Central memory CD8-positive, alpha-beta T cell (primary cell): ENCODE measurements at regions not wholly inside any gene's neighbourhood (a gene's known extent, or its start where the extent isn't known, plus 50 kb on each side); places are given as distances from the start of the nearest gene placed in this dataset.

Experiments
- ATAC-seq: fragments of 150-1000 bp; cut with Tn5 transposase; replicated peaks from 2 replicates; pipeline ENCODE4 v1.10.0; 2022; ENCODE audit warnings: mild to moderate bottlenecking, moderate FRiP score, moderate number of reproducible peaks; ENCODE audit not compliant: poor library complexity, severe bottlenecking; ENCODE audit errors: extremely low read depth
- DNase-seq, 2 donors: peaks; one replicate each; pipeline ENCODE4 v3.0.0; 2021; ENCODE audit warnings: low spot score in 2 of 2
- H3K27ac Mint-ChIP-seq: one replicate; pipeline ENCODE4 v1.8.0; 2022; ENCODE audit warnings: low read depth, mild to moderate bottlenecking, moderate library complexity, mixed read lengths
- H3K27me3 Mint-ChIP-seq: one replicate; pipeline ENCODE4 v1.8.0; 2022; ENCODE audit warnings: mixed read lengths
- H3K36me3 Mint-ChIP-seq: one replicate; pipeline ENCODE4 v1.8.0; 2022; ENCODE audit warnings: mild to moderate bottlenecking, moderate library complexity, mixed read lengths; ENCODE audit not compliant: insufficient read depth
- H3K4me1 Mint-ChIP-seq: one replicate; pipeline ENCODE4 v1.8.0; 2022; ENCODE audit warnings: mixed read lengths
- H3K4me3 Mint-ChIP-seq: one replicate; pipeline ENCODE4 v1.8.0; 2022; ENCODE audit warnings: mild to moderate bottlenecking, moderate library complexity, mixed read lengths
- H3K9me3 Mint-ChIP-seq: one replicate; pipeline ENCODE4 v1.8.0; 2022; ENCODE audit warnings: mixed read lengths

DNA sequence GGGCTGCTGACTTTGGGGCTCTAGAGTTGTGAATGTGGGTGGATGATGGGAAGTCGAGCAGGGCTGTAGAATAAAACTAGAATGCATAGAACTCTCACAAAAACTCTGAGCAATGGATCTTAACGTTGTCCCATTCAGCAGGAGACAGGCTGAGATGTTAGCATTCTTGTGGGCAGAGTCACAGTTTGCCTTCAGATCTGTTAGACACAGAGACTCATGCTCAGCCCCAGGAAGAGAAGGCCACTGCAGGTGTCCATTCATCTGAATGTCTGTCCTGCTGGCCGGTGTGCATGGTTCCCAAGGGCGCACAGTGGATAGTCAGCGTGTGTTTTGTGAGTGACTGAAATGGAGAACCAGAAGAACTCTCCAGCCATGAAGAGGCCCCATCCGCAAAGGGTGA, 111.3 kb downstream of the TSN start:
- Mint-ChIP-seq H3K4me3 (no peak overlapping the region), H3K4me1 (no peaks in the 10 kb centered on the region), H3K36me3 (no peaks in the 10 kb centered on the region), H3K27ac (no peak overlapping the region), H3K9me3 (peaks cover 6% of the 10 kb centered on the region), H3K27me3 (peaks cover 57% of the 10 kb centered on the region)
- no peak for DNase-seq
- no peak for ATAC-seq

DNA sequence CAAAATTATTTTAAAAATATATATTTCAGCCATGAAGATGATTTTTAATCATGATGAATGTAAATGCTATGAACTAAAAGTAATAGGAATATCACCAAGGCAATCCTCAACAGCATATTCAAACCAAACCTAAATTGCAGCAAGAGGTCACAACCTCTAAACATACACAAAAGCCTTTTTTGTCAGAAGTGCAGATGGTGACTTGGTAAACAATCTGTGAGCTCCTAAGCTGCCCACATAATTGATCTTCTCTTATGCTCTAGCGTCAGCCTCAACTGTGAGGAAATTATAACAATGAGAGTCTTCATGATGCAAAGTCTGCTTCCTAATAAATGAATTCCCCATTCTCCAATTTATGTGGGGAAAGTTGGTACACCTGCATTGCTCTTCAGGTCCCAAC, 113.2 kb downstream of the TSN start:
- DNase-seq (no peak), ATAC-seq (no peak)
- Mint-ChIP-seq H3K27me3 (peaks cover 50% of the 10 kb centered on the region), H3K4me3 (no peak overlapping the region), H3K4me1 (no peaks in the 10 kb centered on the region), H3K9me3 (peaks cover 4% of the 10 kb centered on the region), H3K27ac (no peak overlapping the region), H3K36me3 (no peaks in the 10 kb centered on the region)

DNA sequence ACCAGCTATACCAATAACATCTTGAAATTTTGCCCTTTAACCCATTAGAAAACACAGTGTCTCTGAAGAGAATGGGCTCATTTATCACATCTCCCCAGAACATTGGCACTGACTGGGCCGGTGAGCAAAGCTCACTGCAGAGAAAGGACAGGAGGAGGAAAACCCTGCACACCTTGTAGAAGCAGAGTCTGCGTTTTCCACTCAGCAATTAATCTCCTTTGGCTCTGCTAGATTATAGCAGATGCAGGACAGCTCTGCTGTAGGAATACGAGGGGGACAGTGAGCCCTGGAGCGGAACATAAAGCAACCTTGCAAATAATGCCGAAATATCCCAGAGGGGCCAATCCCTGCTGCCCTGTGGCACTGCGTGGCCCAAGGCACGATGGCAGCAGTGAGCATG, 113.9 kb downstream of the TSN start:
- Mint-ChIP-seq H3K4me1 (no peaks in the 10 kb centered on the region), H3K27ac (no peak overlapping the region), H3K27me3 (peaks cover 50% of the 10 kb centered on the region), H3K9me3 (no peaks in the 10 kb centered on the region), H3K36me3 (no peaks in the 10 kb centered on the region), H3K4me3 (no peak overlapping the region)
- DNase-seq = no peak
- ATAC-seq = no peak

DNA sequence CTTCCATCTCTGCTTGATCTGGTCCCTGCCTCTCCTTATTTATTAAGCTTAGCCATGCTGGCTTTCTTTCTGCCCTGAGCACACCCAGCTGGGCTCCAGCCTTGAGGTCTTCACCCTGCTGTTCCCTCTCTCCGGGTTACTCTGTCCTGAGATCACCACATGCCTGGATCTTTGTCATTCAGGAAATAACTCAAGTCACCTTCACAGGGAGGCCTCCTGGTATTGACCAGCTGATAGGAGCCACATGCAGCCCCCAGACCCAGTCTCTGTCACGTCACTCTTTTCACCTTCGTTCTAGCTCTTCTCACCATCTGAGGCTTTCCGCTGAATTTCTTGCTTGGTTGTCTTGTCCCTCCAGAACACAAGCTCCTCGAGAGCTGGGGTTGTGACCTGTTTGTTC, 114.4 kb downstream of the TSN start:
- no peaks in the 10 kb centered on the region for H3K4me1 Mint-ChIP-seq
- no peaks in the 10 kb centered on the region for H3K36me3 Mint-ChIP-seq
- H3K27me3 Mint-ChIP-seq = peaks cover 50% of the 10 kb centered on the region
- H3K9me3 Mint-ChIP-seq = no peaks in the 10 kb centered on the region
- ATAC-seq (no peak), DNase-seq (no peak)
- H3K27ac Mint-ChIP-seq = no peak overlapping the region
- no peak overlapping the region for H3K4me3 Mint-ChIP-seq

DNA sequence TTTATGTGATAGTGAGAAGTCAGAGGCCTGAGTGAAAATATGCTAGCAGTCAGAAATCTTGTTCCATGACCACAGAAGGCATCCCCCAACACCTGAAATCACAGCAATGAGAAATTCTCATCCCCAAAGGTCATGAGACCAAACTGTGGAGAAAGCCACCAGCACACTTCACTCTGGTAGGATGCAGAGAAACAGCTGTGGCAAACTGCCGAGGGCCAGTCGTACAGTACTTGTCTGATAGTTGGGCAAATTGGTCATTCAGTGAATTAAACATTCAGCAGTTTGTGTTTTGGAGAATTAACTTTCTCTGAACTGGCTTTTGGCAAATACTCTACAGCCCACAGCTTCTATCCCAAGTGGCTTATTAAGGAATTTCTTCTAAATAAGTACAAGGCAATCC, 117.2 kb downstream of the TSN start:
- ATAC-seq (no peak), DNase-seq (no peak)
- Mint-ChIP-seq H3K27me3 (peaks cover 43% of the 10 kb centered on the region), H3K9me3 (no peaks in the 10 kb centered on the region), H3K4me1 (no peaks in the 10 kb centered on the region), H3K4me3 (no peak overlapping the region), H3K27ac (no peak overlapping the region), H3K36me3 (no peaks in the 10 kb centered on the region)

DNA sequence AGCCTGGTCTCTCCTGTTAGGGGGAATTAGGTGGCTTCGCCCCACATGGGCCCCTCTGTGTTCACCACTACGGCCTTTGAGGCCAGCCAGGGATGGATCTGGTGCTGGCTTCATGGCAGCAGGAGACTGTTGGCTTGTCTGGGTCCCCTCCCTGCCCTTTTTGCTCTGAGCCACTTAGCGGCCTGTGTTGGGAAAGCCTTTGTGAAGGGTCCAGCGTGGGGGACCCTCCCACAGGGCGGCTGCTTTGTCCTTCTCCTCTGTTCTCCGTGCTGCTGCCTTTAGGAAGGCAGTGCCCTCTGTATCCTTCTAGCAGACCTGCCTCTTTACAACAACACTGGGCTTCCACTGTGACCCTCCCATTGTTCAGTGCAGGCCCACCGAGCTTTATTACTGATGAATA, 118.4 kb downstream of the TSN start:
- no peak for ATAC-seq
- H3K4me3 Mint-ChIP-seq = no peak overlapping the region

DNA sequence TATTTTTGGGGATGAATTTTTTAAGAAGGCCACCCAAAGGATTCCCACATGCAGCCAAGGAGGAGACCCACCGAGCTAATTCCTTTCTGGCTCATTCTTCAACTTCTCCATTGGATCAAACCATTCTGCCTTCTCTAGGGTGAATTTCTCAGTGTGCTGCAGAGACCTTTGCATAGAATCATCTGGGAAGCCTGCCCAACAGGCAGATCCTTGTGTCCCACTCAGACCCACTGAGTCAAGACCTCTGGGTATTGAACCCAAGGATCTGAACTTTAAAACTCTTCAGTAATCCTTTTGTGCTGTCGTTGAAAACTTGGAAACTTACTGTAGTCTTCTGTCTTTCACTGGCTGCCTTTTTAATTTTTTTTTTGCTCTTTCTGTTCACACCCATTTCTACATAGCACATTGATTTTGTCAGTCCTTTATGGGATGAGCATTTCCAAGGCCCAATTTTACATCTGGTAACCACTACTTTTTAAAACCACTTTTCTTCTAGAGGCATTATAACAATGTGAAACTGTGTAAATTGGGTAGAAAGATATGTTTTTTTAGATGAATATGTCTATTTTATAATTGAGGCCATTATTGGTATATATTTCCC, 120.2 kb downstream of the TSN start:
- Mint-ChIP-seq H3K4me1 (no peaks in the 10 kb centered on the region), H3K27ac (no peak overlapping the region)
- no peak for ATAC-seq

More for the DNA sequence above, 118.4 kb downstream of the TSN start:
- Mint-ChIP-seq H3K4me1 (no peaks in the 10 kb centered on the region), H3K9me3 (no peaks in the 10 kb centered on the region), H3K27ac (no peak overlapping the region), H3K36me3 (no peaks in the 10 kb centered on the region), H3K27me3 (peaks cover 56% of the 10 kb centered on the region)
- no peak for DNase-seq

DNA sequence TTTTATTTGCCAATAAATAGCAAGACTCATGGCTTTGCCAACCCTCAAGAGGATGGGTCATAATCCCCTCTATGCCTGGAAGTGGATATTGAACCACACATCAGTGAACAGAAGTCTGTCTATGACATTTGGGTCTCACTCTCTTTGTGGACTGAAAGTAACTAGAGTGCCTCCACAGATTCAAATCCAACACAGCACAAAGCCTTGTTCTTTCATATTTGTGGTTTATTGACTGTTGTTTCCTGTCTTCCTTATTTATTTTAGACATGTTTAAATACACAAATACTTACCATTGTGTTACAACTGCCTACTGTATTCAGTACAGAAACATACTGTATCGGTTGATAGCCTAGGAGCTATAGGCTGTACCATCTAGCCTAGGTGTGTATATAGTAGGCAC, 121.9 kb downstream of the TSN start:
- ATAC-seq = no peak
- DNase-seq = no peak
- H3K9me3 Mint-ChIP-seq = no peaks in the 10 kb centered on the region
- H3K27ac Mint-ChIP-seq = no peak overlapping the region
- no peaks in the 10 kb centered on the region for H3K36me3 Mint-ChIP-seq
- H3K4me1 Mint-ChIP-seq = no peaks in the 10 kb centered on the region
- H3K27me3 Mint-ChIP-seq = peaks cover 64% of the 10 kb centered on the region
- no peak overlapping the region for H3K4me3 Mint-ChIP-seq

More for the DNA sequence above, 120.2 kb downstream of the TSN start:
- Mint-ChIP-seq H3K36me3 (no peaks in the 10 kb centered on the region), H3K9me3 (no peaks in the 10 kb centered on the region), H3K4me3 (no peak overlapping the region), H3K27me3 (peaks cover 62% of the 10 kb centered on the region)
- DNase-seq = no peak

DNA sequence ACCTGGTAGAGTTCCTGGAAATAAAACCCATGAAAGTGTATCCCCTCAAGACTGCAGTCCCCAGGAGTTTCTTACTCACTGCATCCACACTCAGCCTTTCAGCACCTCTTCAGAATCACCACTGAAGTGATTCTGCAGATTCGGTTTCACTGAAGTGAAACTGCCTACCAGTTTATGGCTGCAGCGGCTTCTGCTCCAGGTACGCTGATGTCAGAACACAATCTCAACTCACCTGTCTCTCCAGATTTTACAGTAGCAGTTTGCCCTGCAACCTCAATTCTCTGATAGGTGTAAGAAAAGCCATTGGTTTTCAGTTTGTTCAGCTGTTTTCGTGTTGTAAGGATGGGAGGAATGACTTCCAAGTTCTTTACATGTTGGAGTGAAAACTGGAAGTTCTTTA, 124.8 kb downstream of the TSN start:
- DNase-seq = no peak
- Mint-ChIP-seq H3K36me3 (no peaks in the 10 kb centered on the region), H3K27ac (no peak overlapping the region), H3K4me3 (no peak overlapping the region), H3K4me1 (no peaks in the 10 kb centered on the region), H3K9me3 (no peaks in the 10 kb centered on the region), H3K27me3 (peaks cover 65% of the 10 kb centered on the region)
- ATAC-seq = no peak

DNA sequence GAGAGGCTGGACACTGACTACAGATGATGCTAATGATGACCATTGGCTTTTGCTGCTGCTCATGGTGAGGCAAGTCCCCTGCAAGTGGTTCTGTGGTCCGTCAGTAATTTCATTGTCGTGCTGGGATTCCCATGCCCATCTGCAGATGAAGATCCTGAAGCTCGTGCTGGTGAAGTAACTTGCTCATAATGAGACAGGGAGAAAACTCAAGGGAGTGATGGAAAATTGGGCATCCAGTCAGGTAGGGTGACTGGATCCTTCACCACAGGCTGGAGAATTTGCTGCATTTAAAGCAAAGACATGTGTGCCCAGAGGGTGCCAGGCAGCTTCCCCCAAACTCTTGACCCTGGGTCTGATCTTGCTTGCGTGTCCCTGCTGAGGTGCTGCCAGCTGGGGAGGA, 125.6 kb downstream of the TSN start:
- H3K27ac Mint-ChIP-seq = no peak overlapping the region
- no peaks in the 10 kb centered on the region for H3K9me3 Mint-ChIP-seq
- no peaks in the 10 kb centered on the region for H3K4me1 Mint-ChIP-seq
- no peaks in the 10 kb centered on the region for H3K36me3 Mint-ChIP-seq
- DNase-seq (no peak), ATAC-seq (no peak)
- H3K4me3 Mint-ChIP-seq = no peak overlapping the region
- H3K27me3 Mint-ChIP-seq = peaks cover 72% of the 10 kb centered on the region

DNA sequence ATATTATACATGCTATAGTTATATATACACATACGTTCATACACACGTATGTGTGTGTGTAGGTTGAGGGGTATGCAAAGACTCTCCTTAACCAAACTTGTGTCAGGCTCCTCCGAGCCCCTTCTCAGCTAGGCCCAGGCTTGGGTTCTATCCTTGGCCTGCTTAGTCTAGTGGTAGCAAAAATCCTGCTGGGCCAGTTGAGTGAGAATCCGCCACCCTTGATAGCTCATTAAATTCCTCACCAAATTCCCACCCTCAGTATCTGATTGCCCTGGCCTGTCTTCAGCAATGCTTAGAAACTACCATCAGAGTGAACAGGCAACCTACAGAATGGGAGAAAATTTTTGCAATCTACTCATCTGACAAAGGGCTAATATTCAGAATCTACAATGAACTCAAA, 126.5 kb downstream of the TSN start:
- Mint-ChIP-seq H3K27me3 (peaks cover 81% of the 10 kb centered on the region), H3K36me3 (no peaks in the 10 kb centered on the region), H3K4me3 (no peak overlapping the region), H3K27ac (no peak overlapping the region), H3K4me1 (no peaks in the 10 kb centered on the region), H3K9me3 (no peaks in the 10 kb centered on the region)
- ATAC-seq = no peak
- DNase-seq = no peak

DNA sequence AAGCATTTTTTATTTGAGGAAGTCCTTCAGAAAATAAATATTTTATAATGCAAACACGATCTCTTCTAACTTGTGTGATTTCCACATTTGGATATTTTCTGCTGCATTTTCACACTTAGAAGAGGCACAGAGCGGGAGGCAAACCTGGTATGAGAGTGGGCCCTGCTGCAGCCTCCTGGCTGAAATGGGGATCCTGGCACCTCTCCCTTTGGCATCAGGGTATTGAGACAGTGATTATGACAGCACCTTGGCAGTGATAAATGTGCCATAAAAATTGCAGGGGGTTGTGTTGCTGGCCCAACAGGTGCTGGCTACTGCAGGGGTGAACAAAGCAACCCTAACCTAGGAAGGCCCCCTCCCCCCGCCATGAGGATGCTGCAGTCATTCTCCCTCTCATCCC, 128.6 kb downstream of the TSN start:
- Mint-ChIP-seq H3K36me3 (peaks cover 2% of the 10 kb centered on the region), H3K9me3 (no peaks in the 10 kb centered on the region), H3K4me3 (no peak overlapping the region), H3K27me3 (peaks cover 84% of the 10 kb centered on the region), H3K27ac (no peak overlapping the region), H3K4me1 (no peaks in the 10 kb centered on the region)
- ATAC-seq (no peak), DNase-seq (no peak)

DNA sequence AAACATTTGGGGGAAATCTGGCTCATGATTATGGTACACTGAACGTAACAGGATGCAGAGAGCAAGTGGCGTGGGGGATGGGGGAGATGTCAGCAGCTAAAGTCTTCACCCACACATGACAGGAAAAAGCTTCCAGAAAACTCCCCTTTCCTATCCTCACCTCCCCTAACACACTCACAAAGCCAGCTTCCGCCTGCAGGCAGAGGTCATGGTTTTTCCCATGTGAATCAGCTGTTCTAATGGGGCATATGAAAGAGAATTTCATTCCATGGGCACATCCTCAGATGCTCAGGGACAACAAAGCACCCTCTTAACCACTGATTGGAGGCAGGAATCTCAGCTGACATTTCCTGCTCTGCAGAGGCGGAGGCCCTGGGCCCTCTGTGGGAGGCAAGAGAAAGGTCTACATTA, 129.1 kb downstream of the TSN start:
- DNase-seq = no peak
- H3K36me3 Mint-ChIP-seq = peaks cover 2% of the 10 kb centered on the region
- H3K27me3 Mint-ChIP-seq = peaks cover 84% of the 10 kb centered on the region
- no peak overlapping the region for H3K4me3 Mint-ChIP-seq
- no peaks in the 10 kb centered on the region for H3K4me1 Mint-ChIP-seq
- no peaks in the 10 kb centered on the region for H3K9me3 Mint-ChIP-seq
- H3K27ac Mint-ChIP-seq = no peak overlapping the region
- no peak for ATAC-seq

DNA sequence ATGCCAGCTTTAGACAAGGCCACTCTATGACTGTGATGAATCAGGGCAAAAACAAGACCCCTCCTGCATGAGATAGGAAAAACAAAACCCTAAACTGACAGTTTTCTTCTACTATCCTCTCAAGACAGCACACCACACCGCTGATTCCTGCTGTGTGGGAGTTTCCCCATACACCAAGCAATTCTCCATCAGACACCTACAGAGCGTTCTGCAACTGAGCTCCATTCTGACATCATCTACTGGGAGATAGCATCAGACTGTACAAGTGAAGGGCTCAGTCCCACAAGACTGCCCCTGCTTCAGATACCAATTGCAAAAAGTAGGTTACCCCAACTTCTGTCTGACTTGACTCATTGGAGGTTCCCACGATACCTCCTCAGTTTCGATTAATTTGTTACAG, 130.6 kb downstream of the TSN start:
- H3K9me3 Mint-ChIP-seq = no peaks in the 10 kb centered on the region
- no peaks in the 10 kb centered on the region for H3K4me1 Mint-ChIP-seq
- no peak overlapping the region for H3K4me3 Mint-ChIP-seq
- H3K27ac Mint-ChIP-seq = no peak overlapping the region
- peaks cover 5% of the 10 kb centered on the region for H3K36me3 Mint-ChIP-seq
- peaks cover 77% of the 10 kb centered on the region for H3K27me3 Mint-ChIP-seq
- no peak for ATAC-seq
- DNase-seq = no peak
